ENCODE measurements at regions not wholly inside any gene's neighbourhood (a gene's known extent, or its start where the extent isn't known, plus 50 kb on each side); places are given as distances from the start of the nearest gene placed in this dataset.

GRCh38 chr17:62880120-62880519 lies 72.0 kb upstream of the MARCHF10 start:
- FAIRE-seq, result no peak

DNA sequence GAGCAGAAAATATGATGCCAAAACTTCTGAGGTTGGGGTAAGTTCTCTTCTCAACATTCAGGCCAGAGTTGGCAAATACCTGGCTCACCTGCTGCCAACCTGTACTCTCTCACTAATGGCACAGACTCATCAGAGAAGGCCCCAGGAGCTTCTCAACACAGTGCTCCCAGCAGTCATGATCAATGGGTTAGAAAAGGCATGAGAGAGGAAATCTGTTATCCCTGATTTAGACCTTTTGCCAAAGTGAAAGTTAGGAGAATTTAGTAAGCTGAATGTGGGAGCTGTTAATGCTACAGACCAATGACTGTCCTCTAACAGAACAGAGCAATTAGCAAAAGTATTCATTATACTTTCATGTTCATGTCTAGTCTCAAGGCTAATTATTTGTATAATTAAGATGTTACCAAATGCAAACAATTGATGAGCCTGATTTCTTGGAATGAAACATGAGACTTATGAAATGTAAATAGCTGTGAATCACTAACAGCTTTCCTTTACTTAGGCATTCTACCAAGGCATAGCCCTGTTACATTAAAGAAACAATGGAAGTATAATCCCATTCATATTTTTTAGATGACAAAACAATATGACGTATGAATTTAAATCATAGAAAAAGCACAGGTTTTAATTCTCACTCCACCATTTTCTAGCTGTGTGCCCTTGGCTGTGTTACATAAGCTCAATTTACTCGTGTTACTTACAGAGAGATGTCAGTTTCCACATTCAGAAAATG lies 68.7 kb upstream of the MARCHF10 start:
- FAIRE-seq, result no peak

DNA sequence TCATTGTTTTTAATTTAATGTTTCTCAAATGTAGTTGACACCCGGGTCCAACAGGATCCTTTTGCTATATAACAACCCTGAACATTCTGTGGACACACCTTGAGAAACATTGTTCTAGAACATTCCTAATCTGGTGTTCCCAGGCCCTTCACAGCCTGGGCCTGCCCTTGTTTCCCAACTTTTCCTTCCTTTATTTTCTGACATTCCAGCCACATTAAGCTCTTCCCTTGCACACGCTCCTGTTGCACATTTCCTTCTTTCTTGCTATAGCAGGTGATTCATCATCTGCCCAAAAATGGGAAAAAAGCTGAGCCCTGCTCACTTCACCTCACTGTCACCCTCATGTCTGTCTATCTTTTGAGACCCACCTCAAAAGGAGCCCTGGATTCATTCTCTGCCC lies 67.9 kb upstream of the MARCHF10 start:
- no peak for FAIRE-seq

DNA sequence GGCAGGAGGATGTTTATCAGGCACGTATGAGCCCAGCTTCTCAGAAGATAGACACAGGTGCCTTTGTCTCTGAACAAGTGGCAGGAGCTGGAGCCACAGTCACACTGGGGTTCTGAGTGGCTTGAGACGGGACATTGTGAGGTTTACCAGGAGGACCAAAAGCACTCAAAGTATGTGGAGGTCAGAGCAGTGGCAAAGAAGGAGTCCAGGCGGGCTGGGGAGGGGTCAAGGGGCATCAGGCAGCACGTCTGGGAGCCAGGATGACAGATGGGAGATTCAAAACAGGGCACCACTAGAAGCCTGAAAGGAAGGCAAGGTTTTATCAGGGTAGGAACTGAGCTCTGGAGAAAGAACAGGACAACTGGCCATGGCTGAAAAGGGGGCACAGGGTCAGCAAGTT lies 67.2 kb upstream of the MARCHF10 start:
- no peak for FAIRE-seq

- no peak for FAIRE-seq
These were observed 63.2 kb upstream of the MARCHF10 start for GRCh38 chr17:62871291-62871690.

DNA sequence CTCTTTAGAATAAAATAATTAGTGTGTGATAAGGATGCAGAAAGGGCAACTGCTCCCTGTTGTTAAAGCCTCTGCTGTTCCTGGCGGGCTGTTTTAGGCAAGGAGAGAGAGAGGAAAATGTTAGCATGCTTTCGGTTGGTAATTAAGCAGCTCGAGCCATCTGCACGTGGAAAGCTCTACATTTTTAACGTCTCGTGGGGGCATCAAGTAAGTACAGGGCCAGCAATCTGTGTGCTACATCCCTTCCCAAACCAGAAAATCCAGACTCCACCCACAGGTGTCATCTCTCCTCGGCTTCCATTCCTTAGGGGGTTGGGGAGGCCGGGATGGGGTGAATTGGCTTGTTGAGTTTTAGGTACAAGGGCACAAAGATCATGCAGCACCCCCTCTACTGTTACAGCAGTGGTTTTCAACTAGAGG lies 62.4 kb upstream of the MARCHF10 start:
- no peak for FAIRE-seq

GRCh38 chr17:62870030-62870541 lies 62.0 kb upstream of the MARCHF10 start:
- FAIRE-seq, result peak; percentile 61

DNA sequence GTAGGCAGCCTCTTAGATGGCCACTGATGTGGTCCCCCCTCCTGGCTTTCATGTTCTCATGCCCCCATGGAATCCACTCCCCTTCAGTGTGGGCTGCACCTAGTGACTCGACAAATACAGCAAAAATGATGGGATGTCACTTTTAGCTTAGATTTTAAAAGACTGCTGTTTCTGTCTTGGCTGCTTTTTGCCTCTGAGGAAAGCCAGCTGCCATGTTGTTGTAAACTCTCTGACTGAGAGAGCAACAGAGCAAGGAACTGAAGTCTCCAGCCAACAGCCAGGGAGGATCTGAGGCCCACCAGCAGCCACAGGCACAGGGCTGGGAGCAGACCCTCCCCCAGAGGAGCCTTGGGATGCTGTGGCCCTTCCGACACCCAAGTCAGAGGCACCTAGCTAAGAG lies 60.6 kb upstream of the MARCHF10 start:
- FAIRE-seq, result no peak

GRCh38 chr17:62868008-62868407 lies 59.9 kb upstream of the MARCHF10 start:
- no peak for FAIRE-seq

DNA sequence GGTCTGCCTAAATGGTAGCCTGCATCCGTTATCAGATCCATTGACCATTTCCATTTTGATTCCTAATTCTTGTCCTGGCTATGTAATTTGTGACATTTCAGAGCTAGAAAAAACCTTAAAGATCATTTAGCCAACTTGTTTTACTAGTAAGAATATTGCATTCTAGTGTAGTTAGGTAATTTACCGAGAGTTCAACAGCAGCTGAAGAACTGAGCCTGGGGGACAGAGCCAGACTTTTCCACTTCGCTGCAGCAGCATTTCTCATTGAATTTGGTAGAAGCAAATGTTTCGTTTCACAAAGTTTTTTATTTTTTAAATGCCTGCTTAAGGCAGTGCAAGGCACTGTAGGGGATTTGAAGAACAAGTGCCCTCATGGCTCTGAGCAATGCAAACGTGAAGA lies 59.2 kb upstream of the MARCHF10 start:
- no peak for FAIRE-seq

DNA sequence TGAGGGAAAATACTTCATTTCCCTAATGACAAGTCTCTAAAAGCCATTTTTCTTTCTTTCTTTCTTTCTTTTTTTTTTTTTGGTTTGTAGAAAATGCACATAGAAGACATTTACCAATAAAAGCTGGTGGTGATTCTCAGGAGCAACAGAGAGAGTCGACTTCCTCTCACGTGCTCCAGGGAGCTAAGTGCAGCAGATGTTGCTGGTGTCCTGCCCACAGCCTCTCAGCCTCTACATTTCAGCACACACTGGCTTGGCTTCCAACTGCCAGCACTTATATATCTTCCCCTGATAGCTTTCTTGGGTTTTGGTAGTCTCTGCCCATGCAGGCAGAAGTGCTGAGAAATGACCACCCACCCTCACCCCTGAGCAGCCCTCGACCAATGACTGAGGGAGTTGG lies 58.4 kb upstream of the MARCHF10 start:
- FAIRE-seq, result no peak

DNA sequence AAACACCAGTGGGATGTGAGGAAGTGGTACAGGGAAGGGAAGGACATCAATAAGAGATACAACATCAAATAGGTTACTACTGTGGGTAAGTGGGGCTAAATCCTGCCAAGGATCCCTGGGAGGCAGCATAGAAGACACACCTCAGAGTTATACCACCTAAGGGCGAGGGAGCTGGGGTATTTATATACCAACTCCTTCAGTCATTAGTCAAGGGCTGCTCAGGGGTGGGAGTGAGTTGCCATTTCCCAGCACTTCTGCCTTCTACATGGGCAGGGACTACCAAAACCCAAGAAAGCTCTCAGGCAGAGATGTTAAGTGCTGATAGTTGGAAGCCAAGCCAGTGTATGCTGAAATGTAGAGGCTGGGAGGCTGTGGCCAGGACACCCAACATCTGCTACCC lies 57.5 kb upstream of the MARCHF10 start:
- FAIRE-seq, result no peak

- no peak for FAIRE-seq
These were observed 54.1 kb upstream of the MARCHF10 start for GRCh38 chr17:62862251-62862650.

- no peak for FAIRE-seq
These were observed 53.1 kb upstream of the MARCHF10 start for GRCh38 chr17:62860962-62861873.

DNA sequence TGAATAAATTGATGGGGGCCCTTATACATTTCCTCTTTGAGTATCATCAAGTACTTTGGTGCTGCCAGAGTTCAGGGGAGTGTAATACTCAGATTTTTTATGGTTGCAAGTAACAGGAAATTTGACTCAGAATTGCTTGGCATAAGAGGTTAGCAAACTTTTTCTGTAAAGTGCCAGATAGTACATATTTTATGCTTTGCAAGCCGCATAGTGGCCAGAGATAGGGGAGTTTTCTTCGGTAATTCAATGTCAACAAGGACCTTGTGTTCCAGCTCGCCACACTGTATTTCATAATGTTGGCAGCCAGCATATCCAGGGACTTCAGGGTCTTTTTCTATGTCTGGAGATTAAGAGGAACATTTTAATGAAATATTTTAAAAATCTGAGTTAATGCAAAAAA lies 51.0 kb upstream of the MARCHF10 start:
- FAIRE-seq, result no peak
